Breast epithelium (tissue), 4 donors: ENCODE measurements at regions not wholly inside any gene's neighbourhood (a gene's known extent, or its start where the extent isn't known, plus 50 kb on each side); places are given as distances from the start of the nearest gene placed in this dataset.

Experiments
- DNase-seq, 2 donors: peaks; one replicate each; pipeline ENCODE4 v3.0.0-alpha.2; 2019; ENCODE audit warnings: low spot score in 2 of 2
- H3K27ac ChIP-seq, 2 donors: fragments of 200-600 bp; sonication (generic) in 1 of 2; one replicate each; pipeline ENCODE4 v1.5.1; 2016 to 2019; ENCODE audit warnings: mild to moderate bottlenecking in 1 of 2
- H3K27me3 ChIP-seq, 2 donors: fragments of 200-600 bp; sonication (generic) in 1 of 2; one replicate each; pipeline versions ENCODE4 v1.5.1 to v1.6.0; 2017 to 2019; ENCODE audit warnings: control low read depth in 1 of 2, mild to moderate bottlenecking in 1 of 2
- H3K36me3 ChIP-seq: fragments of 200-600 bp; one replicate; pipeline ENCODE4 v1.5.1; 2019
- H3K4me1 ChIP-seq, 2 donors: fragments of 200-600 bp; sonication (generic); one replicate each; pipeline ENCODE4 v1.5.1; 2016 to 2019; ENCODE audit warnings: control low read depth in 1 of 2
- H3K4me3 ChIP-seq, 3 donors: fragments of 200-600 bp; sonication (generic); 1 replicate in 2 of 3; 2 replicates in 1 of 3; pipeline ENCODE4 v1.5.1; 2016 to 2019; ENCODE audit warnings: mild to moderate bottlenecking in 3 of 3, moderate library complexity in 2 of 3
- H3K9me3 ChIP-seq, 2 donors: fragments of 200-600 bp; sonication (generic) in 1 of 2; one replicate each; pipeline ENCODE4 v1.5.1; 2016 to 2019; ENCODE audit warnings: control low read depth in 1 of 2
- POLR2A ChIP-seq: fragments of 450-650 bp; IDR thresholded peaks from one replicate; pipeline ENCODE4 v1.6.1; 2016; ENCODE audit warnings: antibody characterized with exemption, mild to moderate bottlenecking, moderate library complexity
- POLR2AphosphoS5 ChIP-seq, 3 donors: sonication (generic); formaldehyde crosslinking; IDR thresholded peaks; one replicate each; pipeline ENCODE4 v1.6.1; 2017; ENCODE audit warnings: antibody characterized with exemption in 3 of 3
- intact Hi-C: fragments of 100-400 bp; cut with DNase I; formaldehyde crosslinking; loops from one replicate; pipeline ENCODE4 v1.15.1; 2023; ENCODE audit warnings: low total_unique reads
- TF ChIP-seq, protein P1 (sequence below), 3 donors: fragments of 450-650 bp; IDR thresholded peaks; one replicate each; pipeline ENCODE4 v1.5.1; 2016 to 2017; ENCODE audit warnings: antibody characterized with exemption in 3 of 3, mild to moderate bottlenecking in 3 of 3, moderate library complexity in 3 of 3

DNA sequence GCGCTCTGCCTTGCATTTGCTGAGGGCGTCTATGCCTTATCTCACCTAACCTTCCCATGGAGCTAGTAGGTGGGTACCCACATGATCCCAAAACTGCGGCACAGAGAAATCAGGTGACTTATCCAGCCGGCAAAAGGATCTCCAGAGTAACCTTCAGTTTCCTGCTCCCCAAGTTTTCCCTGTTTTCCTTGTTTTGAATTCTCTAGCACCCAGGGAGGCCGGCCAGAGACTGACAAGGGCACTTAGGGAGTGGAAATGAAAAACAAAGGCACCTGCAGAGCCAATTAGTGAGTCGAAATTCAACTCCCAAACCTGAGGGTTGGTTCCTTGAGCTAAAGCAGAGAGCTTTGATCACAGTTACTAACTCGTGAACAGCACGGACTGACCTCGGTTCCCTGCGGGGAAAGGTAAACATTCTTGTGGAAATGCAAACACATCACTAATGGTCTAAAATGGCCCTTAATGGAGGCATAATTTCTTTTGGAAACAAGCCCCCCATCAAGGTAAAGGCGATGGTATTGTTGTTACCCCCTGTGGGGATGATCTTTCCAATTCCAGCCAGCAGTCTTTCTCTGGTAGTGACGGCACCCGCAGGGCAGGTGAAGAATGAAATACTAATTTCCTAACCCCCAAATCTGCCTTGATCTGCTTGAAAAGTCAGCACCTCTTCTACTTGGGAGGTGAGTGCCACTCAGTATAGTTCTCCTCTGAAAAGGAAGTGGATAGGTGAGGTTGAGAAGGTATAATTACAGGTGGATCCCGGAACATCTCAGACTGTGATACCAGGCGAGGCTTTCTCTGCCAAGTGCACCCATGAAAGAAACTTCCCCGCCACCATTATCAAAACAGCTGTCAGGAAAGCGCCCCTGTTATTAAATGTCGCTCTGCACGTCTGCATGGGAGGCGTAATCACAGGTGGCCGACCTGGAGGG, 365.6 kb upstream of the AUTS2 start:
- intact Hi-C loops, result no loop called here
- Histone ChIP-seq H3K27ac (no peak overlapping the region), H3K4me1 (no peaks in the 10 kb centered on the region), H3K4me3 (no peak overlapping the region), H3K36me3 (no peaks in the 10 kb centered on the region), H3K27me3 (no peaks in the 10 kb centered on the region), H3K9me3 (no peaks in the 10 kb centered on the region)
- no peak for TF ChIP-seq POLR2AphosphoS5 (IDR thresholded peaks at IDR 0.05)
- TF ChIP-seq, protein P1, sequence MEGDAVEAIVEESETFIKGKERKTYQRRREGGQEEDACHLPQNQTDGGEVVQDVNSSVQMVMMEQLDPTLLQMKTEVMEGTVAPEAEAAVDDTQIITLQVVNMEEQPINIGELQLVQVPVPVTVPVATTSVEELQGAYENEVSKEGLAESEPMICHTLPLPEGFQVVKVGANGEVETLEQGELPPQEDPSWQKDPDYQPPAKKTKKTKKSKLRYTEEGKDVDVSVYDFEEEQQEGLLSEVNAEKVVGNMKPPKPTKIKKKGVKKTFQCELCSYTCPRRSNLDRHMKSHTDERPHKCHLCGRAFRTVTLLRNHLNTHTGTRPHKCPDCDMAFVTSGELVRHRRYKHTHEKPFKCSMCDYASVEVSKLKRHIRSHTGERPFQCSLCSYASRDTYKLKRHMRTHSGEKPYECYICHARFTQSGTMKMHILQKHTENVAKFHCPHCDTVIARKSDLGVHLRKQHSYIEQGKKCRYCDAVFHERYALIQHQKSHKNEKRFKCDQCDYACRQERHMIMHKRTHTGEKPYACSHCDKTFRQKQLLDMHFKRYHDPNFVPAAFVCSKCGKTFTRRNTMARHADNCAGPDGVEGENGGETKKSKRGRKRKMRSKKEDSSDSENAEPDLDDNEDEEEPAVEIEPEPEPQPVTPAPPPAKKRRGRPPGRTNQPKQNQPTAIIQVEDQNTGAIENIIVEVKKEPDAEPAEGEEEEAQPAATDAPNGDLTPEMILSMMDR (IDR thresholded peaks at IDR 0.05), result no peak
- no peak for TF ChIP-seq POLR2A
- no peak for DNase-seq

DNA sequence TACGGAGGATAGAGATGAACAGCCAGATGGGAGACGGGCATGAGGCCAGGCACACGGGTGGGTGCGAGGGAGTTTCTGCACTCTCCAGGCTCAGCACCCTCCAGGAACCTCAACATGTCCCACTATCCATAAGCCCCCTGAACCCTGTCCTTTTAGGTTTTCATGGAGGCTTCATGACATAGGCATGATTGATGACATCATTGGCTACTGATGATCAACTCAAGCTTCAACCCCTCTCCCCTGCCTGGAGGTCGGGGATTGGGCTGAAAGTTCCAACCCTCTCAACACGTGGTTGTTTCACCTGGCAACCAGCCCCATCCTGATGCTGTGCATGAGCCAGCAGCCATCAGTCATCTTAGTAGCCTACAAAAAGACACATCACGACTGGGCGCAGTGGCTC, 360.7 kb upstream of the AUTS2 start:
- Histone ChIP-seq H3K4me1 (no peaks in the 10 kb centered on the region), H3K4me3 (no peak overlapping the region), H3K27ac (no peak overlapping the region), H3K9me3 (no peaks in the 10 kb centered on the region), H3K36me3 (no peaks in the 10 kb centered on the region), H3K27me3 (no peaks in the 10 kb centered on the region)
- DNase-seq, result no peak
- TF ChIP-seq, protein P1 (IDR thresholded peaks at IDR 0.05), result no peak
- intact Hi-C loops, result no loop called here

DNA sequence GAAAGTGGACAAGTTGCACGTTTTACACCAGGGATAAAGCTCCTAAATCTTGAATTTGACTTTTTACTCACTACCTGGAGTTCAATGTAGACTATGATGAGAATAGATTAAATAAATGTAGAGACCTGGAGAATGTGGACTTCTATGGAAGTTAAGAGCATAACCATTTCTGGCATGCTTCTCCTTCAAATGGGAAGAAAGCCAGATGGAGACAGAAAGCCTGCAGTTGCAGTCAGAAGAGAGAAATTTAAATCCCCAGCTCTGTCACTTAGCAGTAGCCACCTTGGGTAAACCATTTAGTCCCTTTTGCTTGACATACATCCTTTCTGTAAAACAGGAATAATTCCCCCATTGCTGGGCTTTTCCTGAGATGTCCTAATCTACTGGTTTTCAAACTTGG, 355.3 kb upstream of the AUTS2 start:
- H3K4me1 ChIP-seq, result no peaks in the 10 kb centered on the region
- no peak for DNase-seq
- intact Hi-C loops, result loop anchor here (10.0 kb wide), 1 partner anchor 1602 kb away; no protein-coding TSS in a partner anchor
- TF ChIP-seq POLR2AphosphoS5 (IDR thresholded peaks at IDR 0.05), result no peak
- no peaks in the 10 kb centered on the region for H3K9me3 ChIP-seq
- H3K4me3 ChIP-seq, result no peak overlapping the region
- H3K27ac ChIP-seq, result no peak overlapping the region
- no peaks in the 10 kb centered on the region for H3K27me3 ChIP-seq
- no peaks in the 10 kb centered on the region for H3K36me3 ChIP-seq

DNA sequence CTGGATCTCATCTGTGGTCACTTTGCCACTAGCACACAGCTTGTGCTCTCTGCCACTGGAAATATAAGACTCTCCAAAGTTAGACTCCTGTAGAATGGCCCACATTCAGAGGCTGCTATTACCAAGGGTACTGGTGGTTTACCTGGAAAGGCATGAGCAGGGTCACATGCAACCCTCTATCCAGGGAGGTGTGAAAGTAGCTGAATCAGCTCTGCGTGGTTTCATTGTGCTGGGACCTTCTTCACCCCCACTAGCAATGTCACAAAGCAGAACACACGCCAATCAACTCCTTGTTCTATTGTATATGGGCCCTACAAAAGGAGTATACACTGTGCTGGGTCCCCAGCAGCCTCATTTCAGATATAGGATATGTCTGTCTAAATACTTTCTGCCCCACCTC, 353.6 kb upstream of the AUTS2 start:
- no peak overlapping the region for H3K27ac ChIP-seq
- H3K27me3 ChIP-seq, result no peaks in the 10 kb centered on the region
- TF ChIP-seq POLR2A (no peak), POLR2AphosphoS5 (IDR thresholded peaks at IDR 0.05) (no peak)
- TF ChIP-seq, protein P1 (IDR thresholded peaks at IDR 0.05), result no peak
- no peaks in the 10 kb centered on the region for H3K9me3 ChIP-seq
- H3K4me3 ChIP-seq, result no peak overlapping the region
- intact Hi-C loops, result loop anchor here (10.0 kb wide), 1 partner anchor 1600 kb away; no protein-coding TSS in a partner anchor
- H3K4me1 ChIP-seq, result no peaks in the 10 kb centered on the region
- DNase-seq, result no peak
- no peaks in the 10 kb centered on the region for H3K36me3 ChIP-seq

DNA sequence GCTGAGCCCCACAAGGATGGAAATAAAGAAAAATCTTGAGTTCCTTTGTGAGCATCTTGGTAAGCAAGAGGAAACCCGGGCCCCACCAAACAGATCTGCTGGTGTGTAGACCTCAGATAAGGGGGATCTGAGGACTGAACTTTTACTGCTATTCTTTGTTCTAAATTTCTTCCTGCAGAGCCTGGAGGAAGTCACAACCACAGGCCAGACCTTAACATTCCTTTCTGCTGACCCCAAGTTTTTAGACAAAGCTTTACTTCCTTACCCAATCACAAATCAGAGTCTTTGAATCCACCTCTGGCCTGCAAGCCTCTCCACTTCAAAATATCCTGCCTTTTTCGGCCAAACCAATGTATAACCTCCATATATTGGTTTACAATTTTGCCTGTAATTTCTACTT, 352.6 kb upstream of the AUTS2 start:
- Histone ChIP-seq H3K27ac (no peak overlapping the region), H3K4me3 (no peak overlapping the region), H3K27me3 (no peaks in the 10 kb centered on the region), H3K4me1 (no peaks in the 10 kb centered on the region), H3K36me3 (no peaks in the 10 kb centered on the region), H3K9me3 (no peaks in the 10 kb centered on the region)
- TF ChIP-seq, protein P1 (IDR thresholded peaks at IDR 0.05), result no peak
- TF ChIP-seq POLR2AphosphoS5 (IDR thresholded peaks at IDR 0.05) (no peak), POLR2A (no peak)
- DNase-seq, result no peak
- intact Hi-C loops, result loop anchor here (10.0 kb wide), 1 partner anchor 1599 kb away; no protein-coding TSS in a partner anchor
